Activated gamma-delta T cell treated with Interleukin-2 at 50 U/mL for 16 hours (primary cell): ENCODE measurements at regions not wholly inside any gene's neighbourhood (a gene's known extent, or its start where the extent isn't known, plus 50 kb on each side); places are given as distances from the start of the nearest gene placed in this dataset.

Experiments
- DNase-seq: peaks from one replicate; pipeline ENCODE4 v3.0.0-alpha.2; 2020

GRCh38 chr6:16078064-16078463 is 50.8 kb upstream of the MYLIP start:
- no peak for DNase-seq

- no peak for DNase-seq
These were observed 59.2 kb upstream of the MYLIP start for GRCh38 chr6:16069671-16070070.

GRCh38 chr6:16069222-16069621 is 59.7 kb upstream of the MYLIP start:
- no peak for DNase-seq

GRCh38 chr6:16067568-16067967 is 61.3 kb upstream of the MYLIP start:
- DNase-seq, result no peak

GRCh38 chr6:16064671-16065072 is 64.2 kb upstream of the MYLIP start:
- no peak for DNase-seq

- no peak for DNase-seq
These were observed 65.3 kb upstream of the MYLIP start for GRCh38 chr6:16063580-16063979.

- no peak for DNase-seq
These were observed 67.1 kb upstream of the MYLIP start for GRCh38 chr6:16061818-16062217.

GRCh38 chr6:16060039-16060438 is 68.8 kb upstream of the MYLIP start:
- no peak for DNase-seq

GRCh38 chr6:16059496-16059895 is 69.4 kb upstream of the MYLIP start:
- no peak for DNase-seq

- DNase-seq, result no peak
These were observed 69.9 kb upstream of the MYLIP start for GRCh38 chr6:16058929-16059345.

GRCh38 chr6:16058201-16058928 is 70.5 kb upstream of the MYLIP start:
- no peak for DNase-seq

- no peak for DNase-seq
These were observed 71.4 kb upstream of the MYLIP start for GRCh38 chr6:16057446-16057845.

- no peak for DNase-seq
These were observed 72.5 kb upstream of the MYLIP start for GRCh38 chr6:16056263-16056870.

GRCh38 chr6:16055852-16056251 is 73.0 kb upstream of the MYLIP start:
- no peak for DNase-seq

- DNase-seq, result no peak
These were observed 79.7 kb upstream of the MYLIP start for GRCh38 chr6:16049168-16049567.

GRCh38 chr6:16048221-16048620 is 80.7 kb upstream of the MYLIP start:
- no peak for DNase-seq

- no peak for DNase-seq
These were observed 81.4 kb upstream of the MYLIP start for GRCh38 chr6:16047435-16047990.

GRCh38 chr6:16045238-16045637 is 83.6 kb upstream of the MYLIP start:
- no peak for DNase-seq

GRCh38 chr6:16044211-16044643 is 84.7 kb upstream of the MYLIP start:
- DNase-seq, result no peak

GRCh38 chr6:16043171-16044135 is 85.4 kb upstream of the MYLIP start:
- no peak for DNase-seq

- no peak for DNase-seq
These were observed 86.1 kb upstream of the MYLIP start for GRCh38 chr6:16042751-16043150.

GRCh38 chr6:16041327-16041726 is 87.6 kb upstream of the MYLIP start:
- DNase-seq, result no peak

- DNase-seq, result no peak
These were observed 88.3 kb upstream of the MYLIP start for GRCh38 chr6:16040628-16040974.
